HG02973 (cell line): ENCODE measurements at regions not wholly inside any gene's neighbourhood (a gene's known extent, or its start where the extent isn't known, plus 50 kb on each side); places are given as distances from the start of the nearest gene placed in this dataset.
"Not testable (repeated sequence)": the region's sequence is repeated elsewhere in the genome, so short reads cannot be mapped to it uniquely, and the experiment has no call there.

Experiments
- ATAC-seq: cut with Tn5 transposase; IDR thresholded peaks from one replicate; pipeline ENCODE4 v1.9.1; 2021; ENCODE audit warnings: moderate library complexity; ENCODE audit not compliant: unreplicated experiment

- no peak for ATAC-seq
Measured at GRCh38 chr6:119985952-119986736, 636.6 kb upstream of the MAN1A1 start.

- ATAC-seq, result no peak
Measured at GRCh38 chr6:119980802-119981201, 631.2 kb upstream of the MAN1A1 start.

- no peak for ATAC-seq
Measured at GRCh38 chr6:119979862-119980261, 630.3 kb upstream of the MAN1A1 start.

GRCh38 chr6:119978274-119978889, 628.8 kb upstream of the MAN1A1 start:
- no peak for ATAC-seq

- ATAC-seq, result no peak
Measured at GRCh38 chr6:119974430-119975159, 625.0 kb upstream of the MAN1A1 start.

- no peak for ATAC-seq
Measured at GRCh38 chr6:119966484-119966883, 616.9 kb upstream of the MAN1A1 start.

GRCh38 chr6:119965900-119966299, 616.3 kb upstream of the MAN1A1 start:
- ATAC-seq, result no peak

- no peak for ATAC-seq
Measured at GRCh38 chr6:119965008-119965407, 615.4 kb upstream of the MAN1A1 start.

- no peak for ATAC-seq
Measured at GRCh38 chr6:119962505-119962904, 612.9 kb upstream of the MAN1A1 start.

- no peak for ATAC-seq
Measured at GRCh38 chr6:119961450-119961849, 611.9 kb upstream of the MAN1A1 start.

GRCh38 chr6:119960456-119960855, 610.9 kb upstream of the MAN1A1 start:
- ATAC-seq, result no peak

GRCh38 chr6:119960036-119960435, 610.5 kb upstream of the MAN1A1 start:
- no peak for ATAC-seq

- ATAC-seq, result no peak
Measured at GRCh38 chr6:119957195-119957594, 607.6 kb upstream of the MAN1A1 start.

- no peak for ATAC-seq
Measured at GRCh38 chr6:119952696-119953095, 603.1 kb upstream of the MAN1A1 start.

GRCh38 chr6:119950681-119951080, 601.1 kb upstream of the MAN1A1 start:
- ATAC-seq, result no peak

- ATAC-seq, result no peak
Measured at GRCh38 chr6:119942078-119942752, 592.7 kb upstream of the MAN1A1 start.

GRCh38 chr6:119938752-119939151, 589.2 kb upstream of the MAN1A1 start:
- ATAC-seq, result no peak

- ATAC-seq, result no peak
Measured at GRCh38 chr6:119934816-119935215, 585.3 kb upstream of the MAN1A1 start.

GRCh38 chr6:119929121-119929520, 579.6 kb upstream of the MAN1A1 start:
- ATAC-seq, result no peak

- ATAC-seq, result not testable (repeated sequence)
Measured at GRCh38 chr6:119924888-119925287, 575.3 kb upstream of the MAN1A1 start.

GRCh38 chr6:119922814-119923213, 573.3 kb upstream of the MAN1A1 start:
- ATAC-seq, result no peak
